ENCODE measurements at regions not wholly inside any gene's neighbourhood (a gene's known extent, or its start where the extent isn't known, plus 50 kb on each side); places are given as distances from the start of the nearest gene placed in this dataset.

GRCh38 chr15:70436428-70436827, 326.9 kb downstream of the UACA start (continued):
- no peak for TF ChIP-seq ZNF639 (CRISPR knock-in tag; conservative IDR thresholded peaks at IDR 0.05 in 1 of 2, IDR thresholded peaks at IDR 0.05 in 1 of 2)

- DNase-seq (ENCODE audit: extremely low read depth in 1 of 4, low spot score in 3 of 4), result no peak
- Histone ChIP-seq H3K79me2 (ENCODE audit: control insufficient read depth, insufficient read depth, low read length) (no peaks in the 10 kb centered on the region), H3K4me1 (replicated peaks in 1 of 2; ENCODE audit: control insufficient read depth in 2 of 2, insufficient read depth in 2 of 2, low read length in 2 of 2) (peaks cover 24 to 52% of the 10 kb centered on the region in 2 experiments), H3K27me3 (ENCODE audit: control insufficient read depth in 2 of 2, insufficient read depth in 2 of 2, low read length in 2 of 2) (no peaks in the 10 kb centered on the region), H2AFZ (ENCODE audit: low read depth, low read length) (peak overlapping the region; percentile 19; the same call in 1 of the 2 replicates), H3K9me1 (ENCODE audit: control insufficient read depth, insufficient read depth, low read length) (no peaks in the 10 kb centered on the region), H3K4me2 (ENCODE audit: insufficient read depth, low read length) (no peak overlapping the region), H3K9ac (ENCODE audit: insufficient read depth in 1 of 2, low read depth in 2 of 2, low read length in 2 of 2) (no peak overlapping the region), H3K27ac (ENCODE audit: extremely low read depth, low read depth, low read length) (no peak overlapping the region), H3K9me3 (replicated peaks; ENCODE audit: control insufficient read depth, insufficient read depth, low read depth, low read length) (no peaks in the 10 kb centered on the region), H3K4me3 (no peak overlapping the region), H4K20me1 (replicated peaks; ENCODE audit: control insufficient read depth, insufficient read depth, low read length) (no peaks in the 10 kb centered on the region), H3K36me3 (ENCODE audit: control insufficient read depth, insufficient read depth, low read length) (no peaks in the 10 kb centered on the region)
- ChIA-PET POLR2A (no interaction called here), CTCF (ENCODE audit: low intra/inter-chr PET ratio) (no interaction called here)
- intact Hi-C loops (cut with micrococcal nuclease) (no loop called here), in situ Hi-C loops (cut with MboI) (no loop called here)
- BruUV-seq (replicated peaks), result no TSS peak
- ATAC-seq, result no peak
- 35% methylated on average over 2 of the region's 2 CpGs for WGBS (ENCODE audit: insufficient coverage, low coverage, missing lambda C conversion rate)
- TF ChIP-seq ZBTB26 (CRISPR knock-in tag; IDR thresholded peaks at IDR 0.05) (0 out of 2 replicates have a peak, but pooled peaks have one; percentile 29), ZNF316 (IDR thresholded peaks at IDR 0.05) (no peak)
- FAIRE-seq, result no peak
Measured at GRCh38 chr15:70435872-70436271, 327.5 kb downstream of the UACA start.
